Psoas muscle (tissue), 7 donors: ENCODE measurements at regions not wholly inside any gene's neighbourhood (a gene's known extent, or its start where the extent isn't known, plus 50 kb on each side); places are given as distances from the start of the nearest gene placed in this dataset.

Source experiments
- ATAC-seq, 4 donors: fragments of 200-7000 bp; cut with Tn5 transposase; one replicate each; pipeline ENCODE4 v1.9.1; 2020; ENCODE audit warnings: moderate library complexity in 3 of 4, mild to moderate bottlenecking in 2 of 4
- DNase-seq, 2 donors: peaks; one replicate each; pipeline ENCODE4 v3.0.0-alpha.2; 2020
- H3K27ac ChIP-seq: fragments of 200-600 bp; one replicate; pipeline ENCODE4 v1.8.0; 2022
- H3K27me3 ChIP-seq, 3 donors: fragments of 200-600 bp in 1 of 3; one replicate each; pipeline versions ENCODE4 v1.6.1 to v1.8.0; 2013 to 2022; ENCODE audit warnings: low read length in 2 of 3, mild to moderate bottlenecking in 2 of 3, moderate library complexity in 1 of 3; ENCODE audit not compliant: insufficient read depth in 3 of 3
- H3K36me3 ChIP-seq, 2 donors: fragments of 200-600 bp in 1 of 2; one replicate each; pipeline versions ENCODE4 v1.6.1 to v1.8.0; 2013 to 2022; ENCODE audit warnings: low read depth in 1 of 2, mild to moderate bottlenecking in 1 of 2, moderate library complexity in 1 of 2; ENCODE audit not compliant: insufficient read depth in 1 of 2
- H3K4me1 ChIP-seq: fragments of 200-600 bp; one replicate; pipeline ENCODE4 v1.8.0; 2022
- H3K4me3 ChIP-seq: fragments of 200-600 bp; one replicate; pipeline ENCODE4 v1.8.0; 2022; ENCODE audit warnings: mild to moderate bottlenecking
- H3K9me3 ChIP-seq: fragments of 200-600 bp; one replicate; pipeline ENCODE4 v1.8.0; 2022
- CTCF ChIP-seq: fragments of 200-600 bp; IDR thresholded peaks from one replicate; pipeline ENCODE4 v1.8.0; 2022; ENCODE audit warnings: antibody characterized with exemption
- WGBS, 3 donors: extraction: QIAGEN DNeasy Blood & Tissue Kit; methylation state at CpG; one replicate each; pipeline versions ENCODE4 v1.1.6 to v1.1.7; 2013; 5-methylcytosine and 5-hydroxymethylcytosine counted together
- intact Hi-C, 2 donors: fragments of 100-400 bp; cut with DNase I; formaldehyde crosslinking; loops; one replicate each; pipeline versions ENCODE4 v1.11.0 to v1.14.2; 2022
- donor health status: healthy with polysubstance abuse.
- donor health status: DM: no; HTN: no; CAD: no; lungs with moderate emphysema.
- donor health status: Bipolar disorder and iron deficiency.
- donor health status: healthy.
- donor health status: DM: yes; HTN: yes; CAD: no.
- donor health status: DM: no; HTN: no; CAD: no.
- donor health status: DM: yes; HTN: yes; CAD: no.

GRCh38 chr12:127479256-127479655, 787.7 kb upstream of the TMEM132C start:
- intact Hi-C loops: no loop called here
- H3K4me1 ChIP-seq: no peaks in the 10 kb centered on the region
- peaks cover 0 to 3% (median 0%) of the 10 kb centered on the region in 3 donors for H3K27me3 ChIP-seq
- H3K9me3 ChIP-seq: no peaks in the 10 kb centered on the region
- H3K4me3 ChIP-seq: no peak overlapping the region
- no peak overlapping the region for H3K27ac ChIP-seq
- no peaks in the 10 kb centered on the region for H3K36me3 ChIP-seq
- ATAC-seq (no peak), DNase-seq (no peak)
- no peak for TF ChIP-seq CTCF
- 50 to 56% (median 56%) methylated on average over 5 of the region's 5 CpGs for WGBS, 3 donors

GRCh38 chr12:127480775-127481314, 786.1 kb upstream of the TMEM132C start:
- intact Hi-C loops: no loop called here
- H3K9me3 ChIP-seq: no peaks in the 10 kb centered on the region
- no peaks in the 10 kb centered on the region for H3K36me3 ChIP-seq
- no peak overlapping the region for H3K27ac ChIP-seq
- H3K4me1 ChIP-seq: no peaks in the 10 kb centered on the region
- no peak for TF ChIP-seq CTCF
- ATAC-seq (no peak), DNase-seq (no peak)
- 73 to 90% (median 82%) methylated on average over 5 of the region's 5 CpGs for WGBS, 3 donors
- no peak overlapping the region for H3K4me3 ChIP-seq
- H3K27me3 ChIP-seq: peaks cover 0 to 3% (median 0%) of the 10 kb centered on the region in 3 donors

- intact Hi-C loops: no loop called here
- no peaks in the 10 kb centered on the region for H3K4me1 ChIP-seq
- TF ChIP-seq CTCF: no peak
- no peak overlapping the region for H3K4me3 ChIP-seq
- no peaks in the 10 kb centered on the region for H3K36me3 ChIP-seq
- H3K27me3 ChIP-seq: peaks cover 0 to 3% (median 0%) of the 10 kb centered on the region in 3 donors
- no peak overlapping the region for H3K27ac ChIP-seq
- ATAC-seq (no peak), DNase-seq (no peak)
- 92 to 94% (median 92%) methylated on average over 11 of the region's 11 CpGs for WGBS, 3 donors
- H3K9me3 ChIP-seq: no peaks in the 10 kb centered on the region
Measured at GRCh38 chr12:127482950-127483349, 784.0 kb upstream of the TMEM132C start.

GRCh38 chr12:127485528-127485927, 781.4 kb upstream of the TMEM132C start:
- Histone ChIP-seq H3K9me3 (no peaks in the 10 kb centered on the region), H3K4me3 (no peak overlapping the region), H3K27me3 (peaks cover 0 to 3% (median 0%) of the 10 kb centered on the region in 3 donors), H3K27ac (no peak overlapping the region), H3K4me1 (no peaks in the 10 kb centered on the region), H3K36me3 (no peaks in the 10 kb centered on the region)
- ATAC-seq (no peak), DNase-seq (no peak)
- intact Hi-C loops: no loop called here
- WGBS, 3 donors: 39 to 64% (median 52%) methylated on average over 4 of the region's 4 CpGs
- no peak for TF ChIP-seq CTCF

- Histone ChIP-seq H3K36me3 (no peaks in the 10 kb centered on the region), H3K27me3 (peaks cover 0 to 3% (median 0%) of the 10 kb centered on the region in 3 donors), H3K4me1 (no peaks in the 10 kb centered on the region), H3K27ac (no peak overlapping the region), H3K9me3 (no peaks in the 10 kb centered on the region), H3K4me3 (no peak overlapping the region)
- WGBS, 3 donors: 87 to 95% (median 88%) methylated on average over 1 of the region's 1 CpG
- intact Hi-C loops: no loop called here
- DNase-seq (no peak), ATAC-seq (no peak)
- no peak for TF ChIP-seq CTCF
Measured at GRCh38 chr12:127487031-127487430, 779.9 kb upstream of the TMEM132C start.
